ENCODE measurements at regions not wholly inside any gene's neighbourhood (a gene's known extent, or its start where the extent isn't known, plus 50 kb on each side); places are given as distances from the start of the nearest gene placed in this dataset.

DNA sequence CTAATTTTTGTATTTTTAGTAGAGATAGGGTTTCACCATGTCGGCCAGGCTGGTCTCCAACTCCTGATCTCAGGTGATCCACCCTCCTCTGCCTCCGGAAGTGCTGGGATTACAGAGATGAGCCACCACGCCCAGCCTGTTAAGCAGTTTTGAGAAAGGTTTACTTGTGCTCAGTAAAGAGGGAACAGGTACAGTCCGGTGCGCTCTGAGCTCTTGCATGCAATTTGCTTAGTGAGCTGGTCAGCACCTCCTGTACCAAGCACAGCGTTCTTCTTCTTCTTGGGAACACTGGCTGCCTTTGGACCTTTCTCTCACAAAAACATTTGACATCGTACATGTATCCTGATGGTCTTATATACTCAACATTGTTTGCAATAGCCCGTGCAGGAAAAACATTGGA, 118.3 kb downstream of the AKR1D1 start:
- no TSS peak for BruUV-seq (replicated peaks)
- H3K4ac ChIP-seq (ENCODE audit: low read depth, low read length) = no peak overlapping the region
- no peak overlapping the region for H4K8ac ChIP-seq (ENCODE audit: low read depth in 2 of 2, low read length in 2 of 2)
- no peaks in the 10 kb centered on the region for H3K4me1 ChIP-seq (ENCODE audit: control insufficient read depth, insufficient read depth, low read length)
- H2AFZ ChIP-seq (replicated peaks; ENCODE audit: low read length, poor library complexity) = no peak overlapping the region
- ChIA-PET POLR2A (ENCODE audit: unreplicated experiment) (no interaction called here), CTCF (no interaction called here)
- H4K20me1 ChIP-seq (ENCODE audit: insufficient read depth, low read length) = no peaks in the 10 kb centered on the region
- intact Hi-C loops (cut with micrococcal nuclease) = no loop called here
- H3K9me1 ChIP-seq (ENCODE audit: insufficient read depth, low read length) = no peaks in the 10 kb centered on the region
- no peak overlapping the region for H2BK15ac ChIP-seq (ENCODE audit: low read depth, low read length)
- H3K14ac ChIP-seq (replicated peaks; ENCODE audit: low read depth, low read length) = no peak overlapping the region
- dilution Hi-C loops (cut with HindIII; ENCODE audit: low sequenced_read_pairs, unreplicated experiment) = no loop called here
- no peak overlapping the region for H3K4me2 ChIP-seq (ENCODE audit: low read depth, low read length)
- H2BK120ac ChIP-seq (ENCODE audit: low read depth, low read length) = no peak overlapping the region
- no peak overlapping the region for H3K18ac ChIP-seq (ENCODE audit: low read depth, low read length)
- no peak overlapping the region for H4K91ac ChIP-seq (ENCODE audit: insufficient read depth, low read depth, low read length)
- WGBS, 2 experiments (ENCODE audit: extremely low coverage in 2 of 2, insufficient read length in 1 of 2) = 100% methylated on average over 1 of the region's 8 CpGs; no CpG with 5 or more reads in 1 of the 2 experiments
- H3K4me3 ChIP-seq (ENCODE audit: insufficient read depth, low read depth, low read length) = no peak overlapping the region
- in situ Hi-C loops (cut with MboI; ENCODE audit: low sequenced_read_pairs) = no loop called here
- no peak overlapping the region for H2AK5ac ChIP-seq (ENCODE audit: low read depth, low read length)
- no peak overlapping the region for H3K23ac ChIP-seq (ENCODE audit: low read depth, low read length)
- TF ChIP-seq, protein P1, sequence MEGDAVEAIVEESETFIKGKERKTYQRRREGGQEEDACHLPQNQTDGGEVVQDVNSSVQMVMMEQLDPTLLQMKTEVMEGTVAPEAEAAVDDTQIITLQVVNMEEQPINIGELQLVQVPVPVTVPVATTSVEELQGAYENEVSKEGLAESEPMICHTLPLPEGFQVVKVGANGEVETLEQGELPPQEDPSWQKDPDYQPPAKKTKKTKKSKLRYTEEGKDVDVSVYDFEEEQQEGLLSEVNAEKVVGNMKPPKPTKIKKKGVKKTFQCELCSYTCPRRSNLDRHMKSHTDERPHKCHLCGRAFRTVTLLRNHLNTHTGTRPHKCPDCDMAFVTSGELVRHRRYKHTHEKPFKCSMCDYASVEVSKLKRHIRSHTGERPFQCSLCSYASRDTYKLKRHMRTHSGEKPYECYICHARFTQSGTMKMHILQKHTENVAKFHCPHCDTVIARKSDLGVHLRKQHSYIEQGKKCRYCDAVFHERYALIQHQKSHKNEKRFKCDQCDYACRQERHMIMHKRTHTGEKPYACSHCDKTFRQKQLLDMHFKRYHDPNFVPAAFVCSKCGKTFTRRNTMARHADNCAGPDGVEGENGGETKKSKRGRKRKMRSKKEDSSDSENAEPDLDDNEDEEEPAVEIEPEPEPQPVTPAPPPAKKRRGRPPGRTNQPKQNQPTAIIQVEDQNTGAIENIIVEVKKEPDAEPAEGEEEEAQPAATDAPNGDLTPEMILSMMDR (conservative IDR thresholded peaks at IDR 0.05; ENCODE audit: low read depth, low read length) = no peak
- TF ChIP-seq MXI1 (IDR thresholded peaks at IDR 0.05; ENCODE audit: borderline replicate concordance, low read depth, low read length) (no peak), CHD1 (IDR thresholded peaks at IDR 0.05; ENCODE audit: low read depth, low read length) (no peak)
- no peak overlapping the region for H3K56ac ChIP-seq (ENCODE audit: extremely low read depth, insufficient read depth, low read length)
- ATAC-seq (ENCODE audit: low read depth) = no peak
- no peak overlapping the region for H4K5ac ChIP-seq (ENCODE audit: low read depth, low read length)
- no peaks in the 10 kb centered on the region for H3K27me3 ChIP-seq (ENCODE audit: control insufficient read depth, insufficient read depth, low read length)
- no peaks in the 10 kb centered on the region for H3K79me1 ChIP-seq (ENCODE audit: low read depth in 1 of 2, low read length in 2 of 2)
- H2BK5ac ChIP-seq (ENCODE audit: low read depth, low read length, poor library complexity, severe bottlenecking) = no peak overlapping the region
- H2AK9ac ChIP-seq (replicated peaks; ENCODE audit: low read depth, low read length, poor library complexity) = no peak overlapping the region
- H3K36me3 ChIP-seq (ENCODE audit: control insufficient read depth, insufficient read depth, low read length) = no peaks in the 10 kb centered on the region
- no peak overlapping the region for H2BK20ac ChIP-seq (ENCODE audit: low read depth, low read length)
- no peak overlapping the region for H3K9ac ChIP-seq (ENCODE audit: low read depth, low read length)
- H3K9me3 ChIP-seq (ENCODE audit: control insufficient read depth, insufficient read depth, low read length) = peaks cover 11% of the 10 kb centered on the region
- H3K27ac ChIP-seq (ENCODE audit: insufficient read depth, low read length) = no peak overlapping the region
- DNase-seq = no peak

All from IMR-90 (cell line).